ENCODE measurements at regions not wholly inside any gene's neighbourhood (a gene's known extent, or its start where the extent isn't known, plus 50 kb on each side); places are given as distances from the start of the nearest gene placed in this dataset.
A peak's percentile ranks its signal among the peaks of the same experiment; 100 is the strongest.

DNA sequence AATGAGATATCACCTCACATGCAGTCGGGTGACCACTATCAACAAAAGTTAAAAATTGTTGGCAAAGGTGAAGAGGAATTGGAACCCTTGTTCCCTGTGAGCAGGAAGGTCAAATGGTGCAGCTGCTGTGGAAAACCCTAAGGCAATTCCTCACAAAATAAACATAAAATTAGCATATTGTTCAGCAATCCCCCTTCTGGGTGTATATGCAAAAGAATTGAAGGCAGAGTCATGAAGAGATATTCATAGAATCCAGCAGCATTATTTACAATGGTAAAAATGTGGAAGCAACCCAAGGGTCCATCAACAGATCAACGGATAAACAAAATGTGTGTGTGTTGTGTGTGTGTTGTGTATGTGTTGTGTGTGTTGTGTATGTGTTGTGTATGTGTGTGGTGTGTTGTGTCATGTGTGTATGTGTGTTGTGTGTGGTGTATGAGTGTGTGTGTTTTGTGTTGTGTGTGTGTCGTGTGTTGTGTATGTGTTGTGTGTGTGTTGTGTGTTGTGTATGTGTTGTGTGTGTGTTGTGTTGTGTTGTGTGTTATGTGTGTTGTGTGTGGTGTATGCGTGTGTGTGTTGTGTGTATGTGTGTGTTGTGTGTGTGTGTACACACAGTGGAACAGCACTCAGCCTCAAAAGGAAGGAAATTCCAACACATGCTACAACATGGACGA lies 245.1 kb downstream of the ERMARD start:
- H3K27ac Mint-ChIP-seq = no peak overlapping the region
- peaks cover 5% of the 10 kb centered on the region for H3K9me3 Mint-ChIP-seq
- H3K4me1 Mint-ChIP-seq = no peaks in the 10 kb centered on the region
- no peak for TF ChIP-seq CTCF (IDR thresholded peaks at IDR 0.05; ENCODE audit: unreplicated experiment)
- peaks cover 2% of the 10 kb centered on the region for H3K27me3 Mint-ChIP-seq (ENCODE audit: low read depth)
- DNase-seq (ENCODE audit: low spot score in 2 of 2, unreplicated experiment in 2 of 2) = no peak
- H3K36me3 Mint-ChIP-seq = no peaks in the 10 kb centered on the region
- H3K4me3 Mint-ChIP-seq = no peak overlapping the region

DNA sequence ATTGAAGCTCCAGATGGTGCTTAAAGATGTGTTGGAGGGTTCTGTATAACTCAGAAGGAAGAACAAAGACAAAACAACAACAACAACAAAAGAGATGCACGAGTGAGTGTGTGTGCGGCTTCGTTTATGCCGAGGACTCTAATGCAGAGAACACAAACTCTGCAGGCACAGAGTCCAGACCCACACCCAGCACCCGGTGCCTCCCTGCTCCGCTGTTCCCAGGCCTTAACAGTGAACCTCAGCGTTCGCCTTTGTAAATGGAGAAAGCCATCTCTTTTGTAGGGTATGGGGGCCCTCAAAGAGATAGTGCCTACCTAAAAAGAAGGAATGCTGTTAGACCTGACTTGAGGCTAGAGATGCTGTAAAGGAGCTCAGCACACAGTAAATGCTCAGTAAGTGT lies 243.3 kb downstream of the ERMARD start:
- Mint-ChIP-seq H3K4me1 (no peaks in the 10 kb centered on the region), H3K4me3 (no peak overlapping the region), H3K9me3 (no peaks in the 10 kb centered on the region), H3K27ac (no peak overlapping the region), H3K36me3 (no peaks in the 10 kb centered on the region), H3K27me3 (ENCODE audit: low read depth) (peaks cover 2% of the 10 kb centered on the region)
- TF ChIP-seq CTCF (IDR thresholded peaks at IDR 0.05; ENCODE audit: unreplicated experiment) = no peak
- peak in 1 of 2 experiments; percentile 22 for DNase-seq (ENCODE audit: low spot score in 2 of 2, unreplicated experiment in 2 of 2)

GRCh38 chr6:169993861-169994481 lies 242.5 kb downstream of the ERMARD start:
- no peak overlapping the region for H3K4me3 Mint-ChIP-seq

DNA sequence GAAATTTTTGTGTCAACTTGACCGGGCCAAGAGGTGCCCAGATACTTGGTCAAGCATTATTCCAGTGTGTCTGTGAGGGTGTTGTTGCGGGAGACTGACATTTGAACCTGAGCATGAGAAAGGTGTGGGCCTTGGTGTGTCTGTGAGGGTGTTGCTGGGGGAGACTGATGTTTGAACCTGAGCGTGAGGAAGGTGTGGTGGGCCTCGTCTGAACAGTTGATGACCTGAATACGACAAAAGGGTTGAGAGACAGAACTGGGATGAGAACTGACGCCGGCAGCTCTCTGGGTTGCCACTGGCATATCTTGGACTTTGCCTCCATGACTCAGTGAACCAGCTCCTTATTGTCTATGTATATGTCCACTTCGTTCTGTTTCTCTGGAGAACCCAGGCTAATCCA lies 240.5 kb downstream of the ERMARD start:
- Mint-ChIP-seq H3K4me3 (no peak overlapping the region), H3K27me3 (ENCODE audit: low read depth) (peaks cover 2% of the 10 kb centered on the region), H3K4me1 (no peaks in the 10 kb centered on the region), H3K36me3 (no peaks in the 10 kb centered on the region), H3K27ac (no peak overlapping the region), H3K9me3 (no peaks in the 10 kb centered on the region)
- TF ChIP-seq CTCF (IDR thresholded peaks at IDR 0.05; ENCODE audit: unreplicated experiment) = no peak
- peak in 1 of 2 experiments; percentile 24 for DNase-seq (ENCODE audit: low spot score in 2 of 2, unreplicated experiment in 2 of 2)

More at GRCh38 chr6:169993861-169994481, 242.5 kb downstream of the ERMARD start:
- H3K27me3 Mint-ChIP-seq (ENCODE audit: low read depth) = peaks cover 2% of the 10 kb centered on the region
- H3K4me1 Mint-ChIP-seq = no peaks in the 10 kb centered on the region
- no peak overlapping the region for H3K27ac Mint-ChIP-seq
- no peak for TF ChIP-seq CTCF (IDR thresholded peaks at IDR 0.05; ENCODE audit: unreplicated experiment)
- peak in 1 of 2 experiments; percentile 33 for DNase-seq (ENCODE audit: low spot score in 2 of 2, unreplicated experiment in 2 of 2)
- no peaks in the 10 kb centered on the region for H3K36me3 Mint-ChIP-seq
- no peaks in the 10 kb centered on the region for H3K9me3 Mint-ChIP-seq

DNA sequence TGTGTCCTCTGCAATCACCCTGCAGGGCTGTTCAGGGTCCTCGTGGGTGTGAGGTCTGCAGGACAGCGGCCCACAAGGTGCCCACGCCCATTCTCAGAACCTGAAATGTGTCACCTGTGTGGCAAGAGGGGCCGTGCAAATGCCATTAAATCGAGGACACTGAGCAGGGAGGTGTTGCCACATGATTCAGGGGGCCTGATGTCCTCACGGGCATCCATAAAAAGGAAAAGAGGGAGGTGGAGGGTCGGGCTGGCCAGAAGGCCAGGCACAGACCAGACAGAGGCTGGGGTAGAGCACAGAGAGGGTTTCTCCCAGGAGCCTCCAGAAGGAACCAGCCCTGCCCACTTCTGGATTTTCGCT lies 239.6 kb downstream of the ERMARD start:
- no peaks in the 10 kb centered on the region for H3K36me3 Mint-ChIP-seq
- TF ChIP-seq CTCF (IDR thresholded peaks at IDR 0.05; ENCODE audit: unreplicated experiment) = no peak
- no peak for DNase-seq (ENCODE audit: low spot score in 2 of 2, unreplicated experiment in 2 of 2)
- no peaks in the 10 kb centered on the region for H3K9me3 Mint-ChIP-seq
- H3K4me1 Mint-ChIP-seq = no peaks in the 10 kb centered on the region
- no peak overlapping the region for H3K27ac Mint-ChIP-seq
- peaks cover 2% of the 10 kb centered on the region for H3K27me3 Mint-ChIP-seq (ENCODE audit: low read depth)
- H3K4me3 Mint-ChIP-seq = no peak overlapping the region
